Stomach (tissue), 4 donors: ENCODE measurements at regions not wholly inside any gene's neighbourhood (a gene's known extent, or its start where the extent isn't known, plus 50 kb on each side); places are given as distances from the start of the nearest gene placed in this dataset.

Experiments used
- POLR2AphosphoS5 ChIP-seq, 3 donors: sonication (generic); formaldehyde crosslinking; IDR thresholded peaks; one replicate each; pipeline ENCODE4 v1.6.1; 2016; ENCODE audit warnings: antibody characterized with exemption in 3 of 3
- TF ChIP-seq, protein P1 (sequence below), 7 experiments: fragments of 450-650 bp in 4 of 7; fragments of 200-600 bp in 3 of 7; sonication (generic) in 3 of 7; IDR thresholded peaks; one replicate each; pipeline ENCODE4 v1.5.1; 2016 to 2019; ENCODE audit warnings: antibody characterized with exemption in 7 of 7, control low read depth in 2 of 7, mild to moderate bottlenecking in 1 of 7

DNA sequence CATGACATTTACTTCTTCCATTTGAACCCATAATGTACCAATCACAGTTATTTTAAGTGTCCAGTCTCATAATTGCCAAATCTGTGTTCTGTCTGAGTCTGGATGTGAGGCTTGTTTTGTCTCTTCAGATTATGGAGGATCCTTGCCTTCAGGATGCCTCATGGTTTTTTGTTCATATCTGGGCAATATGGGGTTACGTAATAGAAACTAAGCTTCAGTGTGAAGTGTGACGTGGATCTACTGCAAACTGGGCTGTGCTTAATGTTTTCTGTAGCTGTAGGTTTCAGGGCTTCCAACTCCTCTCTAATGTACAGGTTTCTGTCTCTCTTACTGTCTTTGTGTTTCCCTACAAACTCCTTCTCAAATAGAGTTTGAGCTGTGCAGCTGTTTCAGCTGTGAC is 223.7 kb upstream of the ADARB2 start:
- TF ChIP-seq POLR2AphosphoS5 (IDR thresholded peaks at IDR 0.05): no peak
- TF ChIP-seq, protein P1, sequence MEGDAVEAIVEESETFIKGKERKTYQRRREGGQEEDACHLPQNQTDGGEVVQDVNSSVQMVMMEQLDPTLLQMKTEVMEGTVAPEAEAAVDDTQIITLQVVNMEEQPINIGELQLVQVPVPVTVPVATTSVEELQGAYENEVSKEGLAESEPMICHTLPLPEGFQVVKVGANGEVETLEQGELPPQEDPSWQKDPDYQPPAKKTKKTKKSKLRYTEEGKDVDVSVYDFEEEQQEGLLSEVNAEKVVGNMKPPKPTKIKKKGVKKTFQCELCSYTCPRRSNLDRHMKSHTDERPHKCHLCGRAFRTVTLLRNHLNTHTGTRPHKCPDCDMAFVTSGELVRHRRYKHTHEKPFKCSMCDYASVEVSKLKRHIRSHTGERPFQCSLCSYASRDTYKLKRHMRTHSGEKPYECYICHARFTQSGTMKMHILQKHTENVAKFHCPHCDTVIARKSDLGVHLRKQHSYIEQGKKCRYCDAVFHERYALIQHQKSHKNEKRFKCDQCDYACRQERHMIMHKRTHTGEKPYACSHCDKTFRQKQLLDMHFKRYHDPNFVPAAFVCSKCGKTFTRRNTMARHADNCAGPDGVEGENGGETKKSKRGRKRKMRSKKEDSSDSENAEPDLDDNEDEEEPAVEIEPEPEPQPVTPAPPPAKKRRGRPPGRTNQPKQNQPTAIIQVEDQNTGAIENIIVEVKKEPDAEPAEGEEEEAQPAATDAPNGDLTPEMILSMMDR (IDR thresholded peaks at IDR 0.05): no peak
